ENCODE measurements at regions not wholly inside any gene's neighbourhood (a gene's known extent, or its start where the extent isn't known, plus 50 kb on each side); places are given as distances from the start of the nearest gene placed in this dataset.
"Not testable (repeated sequence)": the region's sequence is repeated elsewhere in the genome, so short reads cannot be mapped to it uniquely, and the experiment has no call there.

GRCh38 chr21:20265707-20266440, 732.3 kb upstream of the NCAM2 start:
- no peak for DNase-seq (ENCODE audit: low spot score)

- no peak for DNase-seq (ENCODE audit: low spot score)
Measured at GRCh38 chr21:20266441-20266710, 731.8 kb upstream of the NCAM2 start.

GRCh38 chr21:20270365-20271055, 727.7 kb upstream of the NCAM2 start:
- DNase-seq (ENCODE audit: low spot score): no peak

GRCh38 chr21:20272791-20273362, 725.3 kb upstream of the NCAM2 start:
- DNase-seq (ENCODE audit: low spot score): no peak

- DNase-seq (ENCODE audit: low spot score): no peak
Measured at GRCh38 chr21:20276377-20276776, 721.8 kb upstream of the NCAM2 start.

- no peak for DNase-seq (ENCODE audit: low spot score)
Measured at GRCh38 chr21:20276954-20277353, 721.3 kb upstream of the NCAM2 start.

GRCh38 chr21:20283836-20284235, 714.4 kb upstream of the NCAM2 start:
- DNase-seq (ENCODE audit: low spot score): no peak

GRCh38 chr21:20292280-20292679, 705.9 kb upstream of the NCAM2 start:
- DNase-seq (ENCODE audit: low spot score): no peak

GRCh38 chr21:20292854-20293253, 705.4 kb upstream of the NCAM2 start:
- not testable (repeated sequence) for DNase-seq (ENCODE audit: low spot score)

GRCh38 chr21:20301395-20301794, 696.8 kb upstream of the NCAM2 start:
- DNase-seq (ENCODE audit: low spot score): no peak

GRCh38 chr21:20302084-20302483, 696.1 kb upstream of the NCAM2 start:
- DNase-seq (ENCODE audit: low spot score): no peak

GRCh38 chr21:20306836-20307235, 691.4 kb upstream of the NCAM2 start:
- DNase-seq (ENCODE audit: low spot score): no peak

- no peak for DNase-seq (ENCODE audit: low spot score)
Measured at GRCh38 chr21:20308586-20309315, 689.5 kb upstream of the NCAM2 start.

GRCh38 chr21:20311234-20311787, 686.9 kb upstream of the NCAM2 start:
- no peak for DNase-seq (ENCODE audit: low spot score)

- DNase-seq (ENCODE audit: low spot score): no peak
Measured at GRCh38 chr21:20313013-20313412, 685.2 kb upstream of the NCAM2 start.

- DNase-seq (ENCODE audit: low spot score): no peak
Measured at GRCh38 chr21:20315042-20315441, 683.2 kb upstream of the NCAM2 start.

GRCh38 chr21:20329636-20330035, 668.6 kb upstream of the NCAM2 start:
- DNase-seq (ENCODE audit: low spot score): no peak

- DNase-seq (ENCODE audit: low spot score): no peak
Measured at GRCh38 chr21:20330652-20331051, 667.6 kb upstream of the NCAM2 start.

- no peak for DNase-seq (ENCODE audit: low spot score)
Measured at GRCh38 chr21:20334585-20334984, 663.6 kb upstream of the NCAM2 start.

- no peak for DNase-seq (ENCODE audit: low spot score)
Measured at GRCh38 chr21:20341431-20341830, 656.8 kb upstream of the NCAM2 start.

- no peak for DNase-seq (ENCODE audit: low spot score)
Measured at GRCh38 chr21:20343186-20343585, 655.0 kb upstream of the NCAM2 start.

- DNase-seq (ENCODE audit: low spot score): no peak
Measured at GRCh38 chr21:20351138-20351537, 647.1 kb upstream of the NCAM2 start.

GRCh38 chr21:20353351-20353750, 644.9 kb upstream of the NCAM2 start:
- no peak for DNase-seq (ENCODE audit: low spot score)
